HEK293 (cell line): ENCODE measurements at regions not wholly inside any gene's neighbourhood (a gene's known extent, or its start where the extent isn't known, plus 50 kb on each side); places are given as distances from the start of the nearest gene placed in this dataset.

Experiments
- CTCF ChIA-PET: fragments of 350-600 bp; formaldehyde crosslinking; extraction: SDS; loops from one replicate; lab custom pipeline; 2021; ENCODE audit warnings: antibody characterized with exemption; lab: Yijun Ruan, JAX
- POLR2A ChIA-PET: fragments of 300-600 bp; formaldehyde crosslinking; extraction: SDS; loops from one replicate; lab custom pipeline; 2020; ENCODE audit warnings: antibody characterized with exemption, inconsistent platforms; lab: Yijun Ruan, JAX
- H3K27ac ChIP-seq: fragments of 200-500 bp; sonication (Bioruptor generic); 2 replicates; pipeline ENCODE4 v1.5.1; 2014; ENCODE audit warnings: low read depth, low read length, control low read depth, inconsistent platforms; ENCODE audit errors: extremely low read depth
- H3K36me3 ChIP-seq, 2 experiments: fragments of 200-500 bp in 1 of 2; sonication (Bioruptor generic) in 1 of 2; 1 replicate in 1 of 2; 2 replicates in 1 of 2; pipeline ENCODE4 v1.5.1; 2014 to 2017; ENCODE audit warnings: inconsistent platforms in 2 of 2, low read length in 2 of 2; ENCODE audit not compliant: control insufficient read depth in 2 of 2, insufficient read depth in 1 of 2
- H3K4me1 ChIP-seq: fragments of 200-500 bp; sonication (Bioruptor generic); 2 replicates; pipeline ENCODE4 v1.5.1; 2014; ENCODE audit warnings: mild to moderate bottlenecking, low read length, inconsistent platforms; ENCODE audit not compliant: control insufficient read depth, insufficient read depth
- H3K4me3 ChIP-seq: 2 replicates; pipeline ENCODE4 v1.5.1; 2011; ENCODE audit warnings: low read depth, mild to moderate bottlenecking, control low read depth, low read length, moderate library complexity
- H3K9me3 ChIP-seq: fragments of 200-500 bp; sonication (Bioruptor generic); 2 replicates; pipeline ENCODE4 v1.5.1; 2014; ENCODE audit warnings: low read depth, low read length, inconsistent platforms; ENCODE audit not compliant: control insufficient read depth, insufficient read depth
- KLF9 ChIP-seq: fragments of 450-650 bp; formaldehyde crosslinking; IDR thresholded peaks from 2 replicates; pipeline ENCODE4 v1.5.1; 2016; ENCODE audit warnings: missing biosample characterization, missing genetic modification characterization, low read depth
- TCF7L2 ChIP-seq: IDR thresholded peaks from 2 replicates; pipeline ENCODE4 v1.6.1; 2011; ENCODE audit warnings: low read depth, mild to moderate bottlenecking, inconsistent platforms, low read length, moderate library complexity, borderline replicate concordance
- WT1 ChIP-seq: fragments of 450-650 bp; formaldehyde crosslinking; IDR thresholded peaks from 2 replicates; pipeline ENCODE4 v1.5.1; 2016; ENCODE audit warnings: missing biosample characterization, missing genetic modification characterization
- ZFHX2 ChIP-seq: fragments of 450-650 bp; formaldehyde crosslinking; conservative IDR thresholded peaks from 2 replicates; pipeline ENCODE4 v1.5.1; 2016; ENCODE audit warnings: missing biosample characterization, missing genetic modification characterization
- ZFP3 ChIP-seq: fragments of 450-650 bp; formaldehyde crosslinking; IDR thresholded peaks from 2 replicates; pipeline ENCODE4 v1.5.1; 2016; ENCODE audit warnings: low read depth, missing biosample characterization, missing genetic modification characterization
- ZNF138 ChIP-seq: fragments of 450-650 bp; formaldehyde crosslinking; IDR thresholded peaks from 2 replicates; pipeline ENCODE4 v1.5.1; 2016; ENCODE audit warnings: missing biosample characterization, missing genetic modification characterization, borderline replicate concordance
- ZNF140 ChIP-seq: fragments of 450-650 bp; formaldehyde crosslinking; IDR thresholded peaks from 2 replicates; pipeline ENCODE4 v1.5.1; 2016; ENCODE audit warnings: missing biosample characterization, missing genetic modification characterization
- ZNF202 ChIP-seq: fragments of 450-650 bp; formaldehyde crosslinking; IDR thresholded peaks from 2 replicates; pipeline ENCODE4 v1.5.1; 2016; ENCODE audit warnings: missing biosample characterization, missing genetic modification characterization, borderline replicate concordance
- ZNF211 ChIP-seq: fragments of 450-650 bp; formaldehyde crosslinking; IDR thresholded peaks from 2 replicates; pipeline ENCODE4 v1.5.1; 2016; ENCODE audit warnings: low read depth, missing biosample characterization, missing genetic modification characterization
- ZNF404 ChIP-seq: fragments of 450-650 bp; formaldehyde crosslinking; IDR thresholded peaks from 2 replicates; pipeline ENCODE4 v1.5.1; 2017; ENCODE audit warnings: missing biosample characterization, missing genetic modification characterization
- ZNF433 ChIP-seq: fragments of 450-650 bp; formaldehyde crosslinking; IDR thresholded peaks from 2 replicates; pipeline ENCODE4 v1.5.1; 2016; ENCODE audit warnings: missing biosample characterization, missing genetic modification characterization, low read depth
- ZNF48 ChIP-seq: fragments of 450-650 bp; formaldehyde crosslinking; IDR thresholded peaks from 2 replicates; pipeline ENCODE4 v1.5.1; 2016; ENCODE audit warnings: missing biosample characterization, missing genetic modification characterization
- ZNF549 ChIP-seq: fragments of 450-650 bp; IDR thresholded peaks from 2 replicates; pipeline ENCODE4 v1.5.1; 2018; ENCODE audit warnings: missing biosample characterization, missing genetic modification characterization, mild to moderate bottlenecking, inconsistent platforms, moderate library complexity
- ZNF558 ChIP-seq: fragments of 450-650 bp; formaldehyde crosslinking; IDR thresholded peaks from 2 replicates; pipeline ENCODE4 v1.5.1; 2016; ENCODE audit warnings: missing biosample characterization, missing genetic modification characterization
- ZNF610 ChIP-seq: fragments of 450-650 bp; formaldehyde crosslinking; IDR thresholded peaks from 2 replicates; pipeline ENCODE4 v1.5.1; 2016; ENCODE audit warnings: missing biosample characterization, missing genetic modification characterization, borderline replicate concordance
- ZNF677 ChIP-seq: fragments of 450-650 bp; IDR thresholded peaks from 2 replicates; pipeline ENCODE4 v1.5.0; 2018; ENCODE audit warnings: missing biosample characterization, mild to moderate bottlenecking, missing genetic modification characterization, moderate library complexity
- ZNF701 ChIP-seq: fragments of 450-650 bp; formaldehyde crosslinking; IDR thresholded peaks from 2 replicates; pipeline ENCODE4 v1.5.1; 2016; ENCODE audit warnings: missing biosample characterization, missing genetic modification characterization
- ZNF785 ChIP-seq: fragments of 450-650 bp; formaldehyde crosslinking; IDR thresholded peaks from 2 replicates; pipeline ENCODE4 v1.5.1; 2016; ENCODE audit warnings: missing biosample characterization, missing genetic modification characterization
- ZNF792 ChIP-seq: fragments of 450-650 bp; formaldehyde crosslinking; IDR thresholded peaks from 2 replicates; pipeline ENCODE4 v1.5.1; 2016; ENCODE audit warnings: missing biosample characterization, missing genetic modification characterization
- ZNF830 ChIP-seq: fragments of 450-650 bp; IDR thresholded peaks from 2 replicates; pipeline ENCODE4 v1.5.0; 2018; ENCODE audit warnings: missing biosample characterization, missing genetic modification characterization, low read depth, mild to moderate bottlenecking, moderate library complexity
- ZSCAN30 ChIP-seq: fragments of 450-650 bp; IDR thresholded peaks from 2 replicates; pipeline ENCODE4 v1.5.1; 2018; ENCODE audit warnings: missing biosample characterization, mild to moderate bottlenecking, missing genetic modification characterization, moderate library complexity
- TF ChIP-seq, protein P1 (sequence below): fragments of 450-650 bp; formaldehyde crosslinking; optimal IDR thresholded peaks from 2 replicates; pipeline ENCODE3; 2016; ENCODE audit warnings: missing biosample characterization, mild to moderate bottlenecking, missing genetic modification characterization
- TF ChIP-seq, protein P2 (sequence below): fragments of 450-650 bp; formaldehyde crosslinking; IDR thresholded peaks from 2 replicates; pipeline ENCODE4 v1.5.1; 2017; ENCODE audit warnings: missing biosample characterization, missing genetic modification characterization
- TF ChIP-seq, protein P3 (sequence below): fragments of 450-650 bp; IDR thresholded peaks from 2 replicates; pipeline ENCODE4 v1.5.1; 2018; ENCODE audit warnings: missing biosample characterization, mild to moderate bottlenecking, missing genetic modification characterization
- TF ChIP-seq, protein P4 (sequence below): fragments of 450-650 bp; formaldehyde crosslinking; IDR thresholded peaks from 2 replicates; pipeline ENCODE4 v1.5.1; 2016; ENCODE audit warnings: missing biosample characterization, missing genetic modification characterization

DNA sequence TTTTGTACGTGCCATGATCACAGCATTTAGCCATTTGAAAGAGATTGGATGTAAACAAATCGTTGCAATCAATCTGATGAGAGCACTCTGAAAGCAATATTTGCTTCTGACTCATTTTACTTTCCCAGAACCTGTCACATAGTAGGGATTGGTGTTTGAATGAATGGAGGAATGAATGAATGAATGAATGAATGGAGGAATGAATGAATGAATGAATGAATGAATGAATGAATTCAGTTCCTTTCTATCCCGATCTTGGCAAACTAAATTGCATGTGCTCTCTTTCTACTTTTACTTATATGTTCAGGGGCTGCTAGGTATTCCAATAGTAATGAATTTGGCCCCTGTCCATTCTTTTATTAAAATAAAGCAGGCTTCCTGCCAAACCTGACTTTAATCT lies 1091.7 kb upstream of the CELF2 start:
- POLR2A ChIA-PET, result no interaction called here
- Histone ChIP-seq H3K9me3 (no peaks in the 10 kb centered on the region), H3K27ac (no peak overlapping the region), H3K4me1 (no peaks in the 10 kb centered on the region), H3K36me3 (no peaks in the 10 kb centered on the region), H3K4me3 (no peak overlapping the region)
- no peak for TF ChIP-seq ZNF549 (tag by site-specific recombination)
- TF ChIP-seq ZNF48, result no peak
- no peak for TF ChIP-seq ZNF701
- TF ChIP-seq ZFP3 (tag by site-specific recombination), result no peak
- TF ChIP-seq ZNF785 (tag by site-specific recombination), result no peak
- TF ChIP-seq KLF9 (tag by site-specific recombination), result no peak
- no peak for TF ChIP-seq ZNF404 (tag by site-specific recombination)
- TF ChIP-seq ZNF211 (tag by site-specific recombination), result no peak
- TF ChIP-seq ZNF792 (tag by site-specific recombination), result no peak
- TF ChIP-seq WT1, result no peak
- CTCF ChIA-PET, result no interaction called here

DNA sequence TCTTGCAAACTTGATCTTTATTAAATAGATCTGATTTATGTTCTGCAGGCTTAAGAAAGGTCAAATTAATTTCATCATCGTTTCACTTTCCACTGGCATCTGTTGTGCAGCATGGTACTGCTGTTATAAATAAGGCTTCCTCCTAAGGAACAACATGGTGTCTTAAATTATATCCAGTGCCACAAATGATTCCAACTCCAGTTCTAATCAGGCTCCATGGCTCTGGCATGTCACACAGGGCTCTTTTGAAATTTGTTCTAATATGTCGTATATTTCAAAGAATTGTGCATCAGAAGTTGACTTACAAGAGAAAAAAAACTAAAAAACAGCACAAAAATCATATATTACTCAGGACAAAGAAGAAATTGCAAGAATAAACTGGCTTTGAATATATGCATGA lies 1090.8 kb upstream of the CELF2 start:
- no peak overlapping the region for H3K27ac ChIP-seq
- H3K4me3 ChIP-seq, result no peak overlapping the region
- H3K9me3 ChIP-seq, result no peaks in the 10 kb centered on the region
- TF ChIP-seq ZNF202 (tag by site-specific recombination), result no peak
- TF ChIP-seq, protein P1, sequence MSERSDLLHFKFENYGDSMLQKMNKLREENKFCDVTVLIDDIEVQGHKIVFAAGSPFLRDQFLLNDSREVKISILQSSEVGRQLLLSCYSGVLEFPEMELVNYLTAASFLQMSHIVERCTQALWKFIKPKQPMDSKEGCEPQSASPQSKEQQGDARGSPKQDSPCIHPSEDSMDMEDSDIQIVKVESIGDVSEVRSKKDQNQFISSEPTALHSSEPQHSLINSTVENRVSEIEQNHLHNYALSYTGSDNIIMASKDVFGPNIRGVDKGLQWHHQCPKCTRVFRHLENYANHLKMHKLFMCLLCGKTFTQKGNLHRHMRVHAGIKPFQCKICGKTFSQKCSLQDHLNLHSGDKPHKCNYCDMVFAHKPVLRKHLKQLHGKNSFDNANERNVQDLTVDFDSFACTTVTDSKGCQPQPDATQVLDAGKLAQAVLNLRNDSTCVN (tag by site-specific recombination), result no peak
- TF ChIP-seq ZNF677 (tag by site-specific recombination), result no peak
- no peak for TF ChIP-seq ZNF138
- no peak for TF ChIP-seq ZNF433
- no peak for TF ChIP-seq ZNF610 (tag by site-specific recombination)
- TF ChIP-seq, protein P2, sequence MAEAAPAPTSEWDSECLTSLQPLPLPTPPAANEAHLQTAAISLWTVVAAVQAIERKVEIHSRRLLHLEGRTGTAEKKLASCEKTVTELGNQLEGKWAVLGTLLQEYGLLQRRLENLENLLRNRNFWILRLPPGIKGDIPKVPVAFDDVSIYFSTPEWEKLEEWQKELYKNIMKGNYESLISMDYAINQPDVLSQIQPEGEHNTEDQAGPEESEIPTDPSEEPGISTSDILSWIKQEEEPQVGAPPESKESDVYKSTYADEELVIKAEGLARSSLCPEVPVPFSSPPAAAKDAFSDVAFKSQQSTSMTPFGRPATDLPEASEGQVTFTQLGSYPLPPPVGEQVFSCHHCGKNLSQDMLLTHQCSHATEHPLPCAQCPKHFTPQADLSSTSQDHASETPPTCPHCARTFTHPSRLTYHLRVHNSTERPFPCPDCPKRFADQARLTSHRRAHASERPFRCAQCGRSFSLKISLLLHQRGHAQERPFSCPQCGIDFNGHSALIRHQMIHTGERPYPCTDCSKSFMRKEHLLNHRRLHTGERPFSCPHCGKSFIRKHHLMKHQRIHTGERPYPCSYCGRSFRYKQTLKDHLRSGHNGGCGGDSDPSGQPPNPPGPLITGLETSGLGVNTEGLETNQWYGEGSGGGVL (tag by site-specific recombination), result no peak
- TF ChIP-seq ZSCAN30, result no peak
- TF ChIP-seq ZFHX2 (tag by site-specific recombination), result no peak
- no peak for TF ChIP-seq ZNF140 (tag by site-specific recombination)
- TF ChIP-seq, protein P3, sequence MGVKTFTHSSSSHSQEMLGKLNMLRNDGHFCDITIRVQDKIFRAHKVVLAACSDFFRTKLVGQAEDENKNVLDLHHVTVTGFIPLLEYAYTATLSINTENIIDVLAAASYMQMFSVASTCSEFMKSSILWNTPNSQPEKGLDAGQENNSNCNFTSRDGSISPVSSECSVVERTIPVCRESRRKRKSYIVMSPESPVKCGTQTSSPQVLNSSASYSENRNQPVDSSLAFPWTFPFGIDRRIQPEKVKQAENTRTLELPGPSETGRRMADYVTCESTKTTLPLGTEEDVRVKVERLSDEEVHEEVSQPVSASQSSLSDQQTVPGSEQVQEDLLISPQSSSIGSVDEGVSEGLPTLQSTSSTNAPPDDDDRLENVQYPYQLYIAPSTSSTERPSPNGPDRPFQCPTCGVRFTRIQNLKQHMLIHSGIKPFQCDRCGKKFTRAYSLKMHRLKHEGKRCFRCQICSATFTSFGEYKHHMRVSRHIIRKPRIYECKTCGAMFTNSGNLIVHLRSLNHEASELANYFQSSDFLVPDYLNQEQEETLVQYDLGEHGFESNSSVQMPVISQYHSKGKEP (tag by site-specific recombination), result no peak
- no peak for TF ChIP-seq TCF7L2
- no peak for TF ChIP-seq ZNF830 (tag by site-specific recombination)
- TF ChIP-seq ZNF558 (tag by site-specific recombination), result no peak
- TF ChIP-seq, protein P4, sequence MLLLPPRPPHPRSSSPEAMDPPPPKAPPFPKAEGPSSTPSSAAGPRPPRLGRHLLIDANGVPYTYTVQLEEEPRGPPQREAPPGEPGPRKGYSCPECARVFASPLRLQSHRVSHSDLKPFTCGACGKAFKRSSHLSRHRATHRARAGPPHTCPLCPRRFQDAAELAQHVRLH (tag by site-specific recombination), result no peak
- TF ChIP-seq ZNF404 (tag by site-specific recombination), result no peak
- TF ChIP-seq, all 188 proteins: peak for 0
- Histone ChIP-seq H3K36me3 (no peaks in the 10 kb centered on the region), H3K4me1 (no peaks in the 10 kb centered on the region)
- CTCF ChIA-PET, result no interaction called here
- POLR2A ChIA-PET, result no interaction called here
